Duodenal mucosa (tissue), 2 donors: ENCODE measurements at regions not wholly inside any gene's neighbourhood (a gene's known extent, or its start where the extent isn't known, plus 50 kb on each side); places are given as distances from the start of the nearest gene placed in this dataset.

ENCODE experiments used
- H3K27ac ChIP-seq: one replicate; pipeline ENCODE4 v1.7.0; 2013; ENCODE audit warnings: low read depth, low read length
- H3K27me3 ChIP-seq, 2 donors: one replicate each; pipeline ENCODE4 v1.7.0; 2013; ENCODE audit warnings: low read length in 2 of 2, control low read depth in 1 of 2; ENCODE audit not compliant: insufficient read depth in 2 of 2, control insufficient read depth in 1 of 2
- H3K36me3 ChIP-seq, 2 donors: one replicate each; pipeline ENCODE4 v1.7.0; 2013; ENCODE audit warnings: low read length in 2 of 2, control low read depth in 1 of 2; ENCODE audit not compliant: insufficient read depth in 2 of 2, control insufficient read depth in 1 of 2
- H3K4me1 ChIP-seq, 2 donors: one replicate each; pipeline ENCODE4 v1.7.0; 2013; ENCODE audit warnings: low read length in 2 of 2, control low read depth in 1 of 2; ENCODE audit not compliant: insufficient read depth in 2 of 2, control insufficient read depth in 1 of 2
- H3K4me3 ChIP-seq, 2 donors: one replicate each; pipeline ENCODE4 v1.7.0; 2013; ENCODE audit warnings: low read length in 2 of 2, low read depth in 1 of 2
- H3K9ac ChIP-seq, 2 donors: one replicate each; pipeline ENCODE4 v1.7.0; 2013; ENCODE audit warnings: low read length in 2 of 2, low read depth in 1 of 2
- H3K9me3 ChIP-seq, 2 donors: one replicate each; pipeline ENCODE4 v1.7.0; 2013; ENCODE audit warnings: low read length in 2 of 2, control low read depth in 1 of 2; ENCODE audit not compliant: control insufficient read depth in 1 of 2

DNA sequence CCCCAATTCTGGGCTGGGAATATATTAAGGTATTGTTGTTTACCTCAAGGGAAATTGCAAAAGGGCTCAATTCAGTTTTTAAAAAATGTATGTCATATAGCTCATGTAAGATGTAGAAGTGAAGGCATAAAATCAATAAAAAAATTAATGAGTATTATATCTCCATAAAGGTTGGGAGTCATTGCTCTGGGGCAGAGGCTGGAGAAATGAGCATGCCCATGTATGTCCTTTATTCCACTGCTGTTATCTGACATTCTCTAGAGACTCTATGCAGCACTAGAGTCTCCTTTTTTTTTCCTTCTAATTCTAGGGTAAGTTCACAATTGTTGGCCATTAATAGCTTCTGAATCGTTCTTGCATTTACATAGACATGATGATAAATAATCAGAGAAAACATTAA lies 394.8 kb downstream of the KLF12 start:
- Histone ChIP-seq H3K9me3 (no peaks in the 10 kb centered on the region), H3K9ac (no peak overlapping the region), H3K4me3 (no peak overlapping the region), H3K4me1 (no peaks in the 10 kb centered on the region), H3K36me3 (no peaks in the 10 kb centered on the region), H3K27me3 (no peaks in the 10 kb centered on the region), H3K27ac (no peak overlapping the region)

DNA sequence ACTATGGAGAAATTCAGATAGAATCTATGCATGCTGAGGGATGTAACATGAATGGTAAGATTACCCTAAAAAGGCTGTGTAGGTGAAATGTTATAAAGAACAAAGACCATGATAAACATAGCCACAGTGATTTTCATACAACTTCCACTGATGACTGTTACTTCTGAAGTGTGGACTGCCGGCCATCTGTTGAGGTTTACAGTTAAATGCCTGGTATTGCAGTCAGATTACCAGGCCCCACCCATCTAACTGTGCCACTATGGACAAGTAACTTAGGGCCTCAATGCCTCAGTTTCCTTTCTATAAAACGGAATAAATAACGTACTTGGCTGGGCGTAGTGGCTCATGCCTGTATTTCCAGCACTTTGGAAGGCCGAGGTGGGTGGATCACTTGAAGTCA lies 395.6 kb downstream of the KLF12 start:
- H3K9me3 ChIP-seq, result no peaks in the 10 kb centered on the region
- H3K4me3 ChIP-seq, result no peak overlapping the region
- H3K4me1 ChIP-seq, result no peaks in the 10 kb centered on the region
- H3K36me3 ChIP-seq, result no peaks in the 10 kb centered on the region
- H3K27me3 ChIP-seq, result no peaks in the 10 kb centered on the region
- H3K27ac ChIP-seq, result no peak overlapping the region
- no peak overlapping the region for H3K9ac ChIP-seq

DNA sequence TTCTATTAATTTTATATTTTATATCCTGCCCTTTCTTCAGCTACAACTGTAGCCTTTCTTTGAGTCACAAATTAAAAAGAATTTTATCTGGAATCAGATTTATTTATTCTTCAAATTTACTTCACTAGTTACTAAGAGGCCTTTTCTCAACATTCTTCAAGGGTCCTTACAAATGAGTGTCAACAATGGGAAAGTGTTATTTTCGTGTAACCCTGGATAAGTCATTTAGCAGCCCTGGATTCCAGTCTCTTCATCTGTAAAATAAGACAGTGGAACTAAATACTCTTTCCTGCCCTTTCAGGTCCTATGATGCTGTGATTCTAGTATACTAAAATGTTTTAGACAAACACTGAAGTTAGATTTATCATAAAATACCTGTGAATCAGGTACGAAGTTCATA lies 397.0 kb downstream of the KLF12 start:
- Histone ChIP-seq H3K9me3 (no peaks in the 10 kb centered on the region), H3K27me3 (no peaks in the 10 kb centered on the region), H3K4me1 (no peaks in the 10 kb centered on the region), H3K9ac (no peak overlapping the region), H3K27ac (no peak overlapping the region), H3K36me3 (no peaks in the 10 kb centered on the region), H3K4me3 (no peak overlapping the region)

DNA sequence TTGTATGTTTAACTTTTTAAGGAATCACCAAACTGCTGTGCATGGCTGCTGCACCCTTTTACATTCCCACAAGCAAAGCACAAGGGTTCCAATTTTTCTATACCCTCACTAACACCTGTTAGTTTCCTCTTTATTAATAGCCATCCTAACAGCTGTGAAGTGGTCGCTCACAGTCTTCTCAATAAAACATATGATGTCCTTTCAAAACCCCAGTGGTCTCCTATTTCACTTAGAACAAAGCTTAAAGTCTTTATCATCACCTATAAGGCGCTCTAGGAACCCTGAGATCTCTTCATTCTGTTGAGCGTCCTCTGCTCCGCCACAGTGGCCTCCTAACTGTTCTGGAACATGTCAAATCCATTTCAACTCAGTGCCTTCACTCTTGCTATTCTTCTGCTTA lies 400.5 kb downstream of the KLF12 start:
- H3K27ac ChIP-seq, result no peak overlapping the region
- no peaks in the 10 kb centered on the region for H3K4me1 ChIP-seq
- H3K36me3 ChIP-seq, result no peaks in the 10 kb centered on the region
- H3K27me3 ChIP-seq, result no peaks in the 10 kb centered on the region
- no peak overlapping the region for H3K9ac ChIP-seq
- H3K9me3 ChIP-seq, result no peaks in the 10 kb centered on the region
- no peak overlapping the region for H3K4me3 ChIP-seq

DNA sequence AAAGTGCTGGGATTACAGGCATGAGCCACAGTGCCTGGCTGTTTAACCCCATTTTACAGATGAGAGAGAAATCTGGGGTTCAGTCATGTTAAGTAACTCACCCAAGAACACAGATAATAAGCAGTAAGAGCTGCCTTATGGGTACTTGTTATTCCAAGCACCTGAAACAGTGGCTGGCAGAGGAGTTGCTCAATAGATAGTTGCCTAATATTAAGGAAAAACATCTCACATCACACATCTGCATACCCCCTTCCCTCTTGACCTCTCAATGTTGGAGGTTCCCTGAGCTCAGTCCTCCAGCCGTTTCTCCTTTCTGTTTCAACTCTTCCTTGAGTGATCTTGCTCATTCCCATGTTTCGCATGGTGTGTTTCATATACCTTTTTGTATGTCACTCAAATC lies 401.9 kb downstream of the KLF12 start:
- Histone ChIP-seq H3K9me3 (no peaks in the 10 kb centered on the region), H3K27me3 (no peaks in the 10 kb centered on the region), H3K4me1 (no peaks in the 10 kb centered on the region), H3K9ac (no peak overlapping the region), H3K36me3 (no peaks in the 10 kb centered on the region), H3K27ac (no peak overlapping the region), H3K4me3 (no peak overlapping the region)

DNA sequence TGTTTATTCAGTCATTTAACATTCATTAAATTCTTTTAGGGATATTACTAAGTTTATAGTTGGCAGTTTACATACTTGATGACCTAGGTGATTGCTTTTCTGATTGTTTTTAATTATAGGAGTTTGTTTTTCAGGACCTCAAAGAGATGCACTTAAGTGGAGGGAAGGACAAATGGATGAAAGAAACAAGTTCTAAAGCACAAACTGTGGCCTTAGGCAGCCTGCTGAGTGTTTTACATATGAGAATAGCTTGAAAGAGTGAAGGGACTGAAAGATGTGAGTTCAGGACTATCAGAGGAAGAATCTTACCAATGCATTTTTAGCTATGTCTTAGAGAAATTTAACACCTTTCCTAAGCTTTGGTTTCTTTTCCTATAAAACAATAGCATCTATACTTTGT lies 402.6 kb downstream of the KLF12 start:
- H3K9ac ChIP-seq, result no peak overlapping the region
- H3K27ac ChIP-seq, result no peak overlapping the region
- H3K9me3 ChIP-seq, result no peaks in the 10 kb centered on the region
- H3K36me3 ChIP-seq, result no peaks in the 10 kb centered on the region
- no peaks in the 10 kb centered on the region for H3K4me1 ChIP-seq
- H3K27me3 ChIP-seq, result no peaks in the 10 kb centered on the region
- no peak overlapping the region for H3K4me3 ChIP-seq

DNA sequence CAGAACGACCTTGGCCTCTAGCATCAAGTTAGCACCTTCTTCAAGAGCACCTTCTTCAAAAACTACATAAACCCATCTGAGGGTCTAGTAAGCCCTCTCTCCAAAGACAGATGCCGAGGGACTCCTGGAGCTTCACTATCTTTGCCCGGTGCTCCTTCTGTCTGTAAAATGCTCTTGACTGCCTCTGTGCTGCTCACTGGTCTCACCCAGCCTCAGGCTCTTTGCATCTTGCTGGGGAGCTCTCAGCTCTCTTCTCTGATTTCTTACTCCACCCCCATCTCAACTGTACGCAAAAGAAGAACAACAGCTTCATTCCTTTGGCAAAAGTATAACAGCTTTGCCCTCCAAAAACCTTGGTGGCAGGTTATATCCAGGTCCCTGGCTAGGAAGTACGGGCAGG lies 404.2 kb downstream of the KLF12 start:
- no peaks in the 10 kb centered on the region for H3K27me3 ChIP-seq
- no peak overlapping the region for H3K4me3 ChIP-seq
- no peaks in the 10 kb centered on the region for H3K4me1 ChIP-seq
- H3K9me3 ChIP-seq, result no peaks in the 10 kb centered on the region
- no peaks in the 10 kb centered on the region for H3K36me3 ChIP-seq
- H3K9ac ChIP-seq, result no peak overlapping the region
- no peak overlapping the region for H3K27ac ChIP-seq

DNA sequence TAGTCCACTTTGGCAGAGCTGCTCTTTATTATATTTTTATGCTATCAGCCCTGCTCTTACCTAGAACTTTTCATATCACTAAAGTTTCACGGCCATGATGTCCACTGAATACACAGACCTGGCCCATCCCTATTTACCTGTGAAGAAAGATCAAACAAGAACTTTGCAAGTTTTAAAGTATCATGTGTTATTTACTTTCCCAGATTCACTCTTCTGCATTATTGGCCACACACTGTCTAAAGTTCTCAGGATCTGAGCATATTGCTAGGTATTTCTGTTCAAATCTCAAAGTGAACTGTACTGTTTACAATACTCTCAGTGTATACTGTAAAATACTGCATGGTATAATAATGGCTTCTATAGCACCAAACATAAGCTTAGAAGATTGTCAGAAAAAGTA lies 405.2 kb downstream of the KLF12 start:
- H3K4me1 ChIP-seq, result no peaks in the 10 kb centered on the region
- H3K27ac ChIP-seq, result no peak overlapping the region
- no peaks in the 10 kb centered on the region for H3K27me3 ChIP-seq
- H3K4me3 ChIP-seq, result no peak overlapping the region
- no peak overlapping the region for H3K9ac ChIP-seq
- no peaks in the 10 kb centered on the region for H3K9me3 ChIP-seq
- no peaks in the 10 kb centered on the region for H3K36me3 ChIP-seq

DNA sequence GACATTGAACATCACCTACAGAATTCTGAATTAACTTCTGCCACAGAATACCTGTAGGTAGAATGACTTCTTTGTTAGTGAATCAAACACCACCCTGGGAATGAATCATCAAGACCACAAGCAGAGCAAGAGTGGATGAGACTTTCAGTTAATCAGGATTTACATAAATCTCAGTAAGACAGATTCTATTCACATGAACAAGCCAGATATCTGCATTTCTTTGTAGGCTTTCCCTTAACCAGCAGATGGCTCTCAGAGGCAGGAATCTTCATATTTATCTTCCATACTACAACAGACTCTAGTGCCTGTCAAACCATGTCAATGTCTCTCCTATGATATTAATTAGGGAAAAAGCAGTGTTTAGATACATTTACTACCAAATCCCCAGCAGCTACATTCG lies 412.1 kb downstream of the KLF12 start:
- no peak overlapping the region for H3K9ac ChIP-seq
- H3K27ac ChIP-seq, result no peak overlapping the region
- no peaks in the 10 kb centered on the region for H3K36me3 ChIP-seq
- H3K9me3 ChIP-seq, result no peaks in the 10 kb centered on the region
- H3K4me3 ChIP-seq, result no peak overlapping the region
- no peaks in the 10 kb centered on the region for H3K27me3 ChIP-seq
- H3K4me1 ChIP-seq, result peaks cover 11 to 12% of the 10 kb centered on the region in 2 donors

DNA sequence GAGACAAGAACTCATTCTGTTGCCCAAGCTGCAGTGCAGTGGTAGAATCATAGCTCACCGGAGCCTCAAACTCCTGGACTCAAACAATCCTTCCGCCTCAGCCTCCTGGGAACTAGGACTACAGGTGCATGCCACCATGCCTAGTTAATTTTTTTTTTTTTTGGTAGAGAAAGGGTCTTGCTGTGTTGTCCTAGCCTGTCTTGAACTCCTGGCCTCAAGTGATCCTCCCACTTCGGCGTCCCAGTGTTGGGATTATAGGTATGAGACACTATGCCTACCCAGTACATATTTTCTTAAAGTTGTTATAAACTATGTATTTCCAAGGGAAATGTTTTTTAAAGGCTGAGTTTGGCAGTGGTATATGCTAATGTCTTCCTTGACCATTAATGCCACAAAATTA lies 412.6 kb downstream of the KLF12 start:
- Histone ChIP-seq H3K4me3 (no peak overlapping the region), H3K9ac (no peak overlapping the region), H3K4me1 (peaks cover 13 to 16% of the 10 kb centered on the region in 2 donors), H3K27me3 (no peaks in the 10 kb centered on the region), H3K36me3 (no peaks in the 10 kb centered on the region), H3K9me3 (no peaks in the 10 kb centered on the region), H3K27ac (no peak overlapping the region)

DNA sequence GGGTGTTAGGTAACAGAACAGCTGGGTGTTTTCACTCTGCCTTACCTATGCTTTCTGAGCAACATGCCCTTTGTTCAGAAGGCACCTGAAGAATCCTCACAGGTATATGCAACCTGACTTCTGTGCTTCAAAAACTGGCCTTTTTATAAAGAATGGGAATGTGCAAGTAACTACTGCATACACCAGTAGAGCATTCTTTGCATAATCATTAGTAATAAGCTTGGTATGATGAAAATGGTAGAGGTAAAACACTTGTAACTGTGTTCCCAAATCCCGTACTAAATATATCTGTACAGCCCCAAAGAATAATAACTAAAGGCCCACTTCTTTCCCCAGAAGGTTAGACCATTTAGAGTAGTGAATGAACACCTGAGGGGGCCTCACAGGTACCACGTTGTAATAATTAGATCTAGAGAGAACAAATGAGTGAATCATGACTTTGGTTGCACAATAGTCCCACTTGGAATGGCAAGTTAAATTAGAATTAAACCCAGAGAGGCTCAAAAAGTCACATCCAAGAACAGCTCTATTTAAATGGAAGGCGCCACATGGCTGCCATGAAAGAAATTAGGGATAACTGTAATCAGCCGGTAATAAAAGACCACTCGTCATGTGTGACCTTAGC lies 413.9 kb downstream of the KLF12 start:
- Histone ChIP-seq H3K9ac (no peak overlapping the region), H3K36me3 (no peaks in the 10 kb centered on the region), H3K9me3 (no peaks in the 10 kb centered on the region), H3K27ac (no peak overlapping the region), H3K4me3 (no peak overlapping the region), H3K27me3 (no peaks in the 10 kb centered on the region), H3K4me1 (peaks cover 16 to 28% of the 10 kb centered on the region in 2 donors)
